ENCODE measurements at regions not wholly inside any gene's neighbourhood (a gene's known extent, or its start where the extent isn't known, plus 50 kb on each side); places are given as distances from the start of the nearest gene placed in this dataset.

- TF ChIP-seq CTCF (IDR thresholded peaks at IDR 0.05; ENCODE audit: low read depth, low read length, missing input control) (no peak), ATF3 (IDR thresholded peaks at IDR 0.05) (no peak), MAX (IDR thresholded peaks at IDR 0.05) (no peak)
These were observed 607.7 kb upstream of the NRSN1 start for GRCh38 chr6:23518294-23518693.
